Muscle layer of duodenum (tissue), 2 donors: ENCODE measurements at regions not wholly inside any gene's neighbourhood (a gene's known extent, or its start where the extent isn't known, plus 50 kb on each side); places are given as distances from the start of the nearest gene placed in this dataset.
"Not testable (repeated sequence)": the region's sequence is repeated elsewhere in the genome, so short reads cannot be mapped to it uniquely, and the experiment has no call there.

Experiments used
- H3K27ac ChIP-seq: one replicate; pipeline ENCODE4 v1.7.0; 2013; ENCODE audit warnings: mild to moderate bottlenecking, low read length
- H3K27me3 ChIP-seq: one replicate; pipeline ENCODE4 v1.7.0; 2013; ENCODE audit warnings: low read depth, mild to moderate bottlenecking, control low read depth, low read length
- H3K36me3 ChIP-seq, 2 donors: one replicate each; pipeline ENCODE4 v1.7.0; 2013; ENCODE audit warnings: low read length in 2 of 2, control low read depth in 1 of 2, mild to moderate bottlenecking in 1 of 2; ENCODE audit not compliant: insufficient read depth in 2 of 2, control insufficient read depth in 1 of 2
- H3K4me1 ChIP-seq, 2 donors: one replicate each; pipeline ENCODE4 v1.7.0; 2013; ENCODE audit warnings: low read length in 2 of 2, mild to moderate bottlenecking in 2 of 2, control low read depth in 1 of 2, moderate library complexity in 1 of 2; ENCODE audit not compliant: insufficient read depth in 2 of 2, control insufficient read depth in 1 of 2
- H3K4me3 ChIP-seq, 2 donors: one replicate each; pipeline ENCODE4 v1.7.0; 2013; ENCODE audit warnings: low read length in 2 of 2, low read depth in 1 of 2, mild to moderate bottlenecking in 1 of 2
- H3K9me3 ChIP-seq, 2 donors: one replicate each; pipeline ENCODE4 v1.7.0; 2013; ENCODE audit warnings: low read length in 2 of 2, control low read depth in 1 of 2, mild to moderate bottlenecking in 1 of 2; ENCODE audit not compliant: control insufficient read depth in 1 of 2
- donor health status: healthy.

- Histone ChIP-seq H3K4me3 (no peak overlapping the region), H3K9me3 (no peaks in the 10 kb centered on the region), H3K27me3 (no peaks in the 10 kb centered on the region), H3K4me1 (no peaks in the 10 kb centered on the region), H3K36me3 (no peaks in the 10 kb centered on the region), H3K27ac (no peak overlapping the region)
Measured at GRCh38 chrX:96576368-96576767, 108.3 kb upstream of the DIAPH2 start.

- no peak overlapping the region for H3K27ac ChIP-seq
- no peak overlapping the region for H3K4me3 ChIP-seq
- no peaks in the 10 kb centered on the region for H3K27me3 ChIP-seq
- H3K4me1 ChIP-seq, result no peaks in the 10 kb centered on the region
- H3K36me3 ChIP-seq, result no peaks in the 10 kb centered on the region
- H3K9me3 ChIP-seq, result no peaks in the 10 kb centered on the region
Measured at GRCh38 chrX:96578781-96579180, 105.9 kb upstream of the DIAPH2 start.

GRCh38 chrX:96579252-96579651, 105.4 kb upstream of the DIAPH2 start:
- Histone ChIP-seq H3K27me3 (no peaks in the 10 kb centered on the region), H3K4me3 (no peak overlapping the region), H3K4me1 (no peaks in the 10 kb centered on the region), H3K27ac (no peak overlapping the region), H3K9me3 (no peaks in the 10 kb centered on the region), H3K36me3 (no peaks in the 10 kb centered on the region)

DNA sequence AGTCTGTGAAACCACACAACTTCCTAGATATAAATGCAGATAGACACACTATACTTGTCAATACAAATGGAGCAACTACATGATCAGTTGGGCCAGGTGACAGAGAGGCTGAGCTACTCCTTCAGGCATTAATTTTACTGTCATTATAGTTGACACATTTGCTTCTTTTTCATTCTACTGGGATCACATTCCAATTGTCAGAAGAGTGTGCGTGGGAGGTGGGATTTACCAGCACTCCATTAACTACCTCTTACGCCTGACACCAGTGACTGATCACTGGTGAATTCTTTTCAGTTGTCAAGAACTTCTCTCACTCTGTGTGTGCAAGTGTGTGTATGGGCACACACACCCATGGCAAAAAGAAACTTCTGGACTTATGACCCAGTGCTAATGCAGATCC, 94.2 kb upstream of the DIAPH2 start:
- Histone ChIP-seq H3K27ac (no peak overlapping the region), H3K9me3 (no peaks in the 10 kb centered on the region), H3K4me3 (no peak overlapping the region), H3K36me3 (no peaks in the 10 kb centered on the region), H3K4me1 (no peaks in the 10 kb centered on the region), H3K27me3 (no peaks in the 10 kb centered on the region)

- Histone ChIP-seq H3K4me1 (no peaks in the 10 kb centered on the region), H3K9me3 (no peaks in the 10 kb centered on the region), H3K27me3 (no peaks in the 10 kb centered on the region), H3K27ac (no peak overlapping the region), H3K4me3 (no peak overlapping the region), H3K36me3 (no peaks in the 10 kb centered on the region)
Measured at GRCh38 chrX:96591421-96591820, 93.2 kb upstream of the DIAPH2 start.

DNA sequence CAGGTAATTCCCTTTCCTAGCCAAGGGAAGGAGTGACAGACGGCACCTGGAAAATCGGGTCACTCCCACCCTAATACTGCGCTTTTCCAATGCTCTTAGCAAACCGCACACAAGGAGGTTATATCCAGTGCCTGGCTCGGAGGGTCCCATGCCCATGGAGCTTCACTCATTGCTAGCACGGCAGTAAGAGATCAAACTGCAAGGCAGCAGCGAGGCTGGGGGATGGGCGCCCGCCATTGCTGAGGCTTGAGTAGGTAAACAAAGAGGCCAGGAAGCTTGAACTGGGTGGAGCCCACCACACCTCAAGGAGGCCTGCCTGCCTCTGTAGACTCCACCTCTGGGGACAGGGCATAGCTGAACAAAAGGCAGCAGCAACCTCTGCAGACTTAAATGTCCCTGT, 86.8 kb upstream of the DIAPH2 start:
- not testable (repeated sequence) for H3K36me3 ChIP-seq, H3K27me3 ChIP-seq, H3K27ac ChIP-seq, H3K4me3 ChIP-seq, H3K9me3 ChIP-seq, H3K4me1 ChIP-seq

DNA sequence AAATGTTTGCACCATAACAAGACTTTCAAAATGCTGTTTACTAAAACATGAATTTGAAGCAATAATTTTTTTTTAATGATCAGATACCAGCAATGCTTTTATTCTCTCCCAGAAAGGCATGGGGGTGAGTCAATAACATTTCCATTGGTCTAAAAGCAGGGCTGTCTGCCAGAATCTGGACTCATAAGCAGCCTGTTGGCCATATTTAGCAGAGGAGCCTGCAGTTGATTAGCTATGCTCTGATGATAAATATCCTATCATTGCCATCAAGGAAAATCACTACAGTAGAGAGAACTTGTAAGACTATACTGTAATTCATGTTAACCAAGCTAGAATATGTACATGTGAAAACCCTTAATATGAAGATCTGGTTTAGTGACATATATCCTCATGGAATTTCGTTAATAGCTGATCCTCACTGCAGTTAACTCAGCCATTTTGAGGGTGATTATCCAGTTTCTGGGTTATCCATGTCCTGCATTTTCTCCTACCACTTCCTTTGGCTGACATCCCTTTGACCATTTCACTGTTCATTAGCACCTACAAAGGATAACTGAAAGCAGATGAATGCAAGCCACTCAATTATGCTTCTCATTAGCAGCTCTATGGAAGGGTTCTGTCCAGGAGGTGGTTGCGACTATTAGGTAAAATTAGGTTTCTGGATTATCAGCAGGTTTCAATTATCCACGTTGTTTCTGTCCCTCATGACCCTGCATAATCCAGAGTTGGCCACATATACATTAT, 72.9 kb upstream of the DIAPH2 start:
- no peaks in the 10 kb centered on the region for H3K36me3 ChIP-seq
- H3K4me1 ChIP-seq, result no peaks in the 10 kb centered on the region
- H3K27me3 ChIP-seq, result no peaks in the 10 kb centered on the region
- no peaks in the 10 kb centered on the region for H3K9me3 ChIP-seq
- no peak overlapping the region for H3K27ac ChIP-seq
- H3K4me3 ChIP-seq, result no peak overlapping the region

DNA sequence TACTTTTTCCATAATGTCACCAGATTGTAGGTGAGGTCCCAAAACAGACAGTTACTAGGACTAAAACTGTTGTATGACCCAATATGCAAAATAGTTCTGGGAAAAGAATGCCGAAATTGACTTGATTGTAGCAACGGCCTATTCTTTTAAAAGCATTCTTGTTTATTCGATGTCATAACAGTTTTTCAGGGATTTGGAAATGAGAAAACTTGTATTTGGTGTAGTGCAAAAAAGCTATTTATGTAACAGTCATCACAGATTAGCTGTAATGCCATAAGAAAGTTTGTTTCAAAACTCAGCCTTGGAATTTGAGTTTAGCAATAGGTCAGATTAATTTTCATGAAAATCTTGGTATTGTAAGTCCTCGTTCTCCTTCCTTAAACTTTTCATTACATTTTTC, 69.2 kb upstream of the DIAPH2 start:
- H3K4me1 ChIP-seq, result no peaks in the 10 kb centered on the region
- no peak overlapping the region for H3K4me3 ChIP-seq
- no peaks in the 10 kb centered on the region for H3K9me3 ChIP-seq
- no peaks in the 10 kb centered on the region for H3K27me3 ChIP-seq
- no peak overlapping the region for H3K27ac ChIP-seq
- no peaks in the 10 kb centered on the region for H3K36me3 ChIP-seq

GRCh38 chrX:96619588-96619987, 65.1 kb upstream of the DIAPH2 start:
- no peak overlapping the region for H3K27ac ChIP-seq
- H3K36me3 ChIP-seq, result no peaks in the 10 kb centered on the region
- H3K27me3 ChIP-seq, result no peaks in the 10 kb centered on the region
- H3K4me1 ChIP-seq, result no peaks in the 10 kb centered on the region
- H3K4me3 ChIP-seq, result no peak overlapping the region
- no peaks in the 10 kb centered on the region for H3K9me3 ChIP-seq

- Histone ChIP-seq H3K27ac (no peak overlapping the region), H3K4me3 (no peak overlapping the region), H3K27me3 (no peaks in the 10 kb centered on the region), H3K4me1 (no peaks in the 10 kb centered on the region), H3K9me3 (no peaks in the 10 kb centered on the region), H3K36me3 (no peaks in the 10 kb centered on the region)
Measured at GRCh38 chrX:96621811-96622210, 62.8 kb upstream of the DIAPH2 start.
